UCSD-AML1 (cell line): ENCODE measurements at regions not wholly inside any gene's neighbourhood (a gene's known extent, or its start where the extent isn't known, plus 50 kb on each side); places are given as distances from the start of the nearest gene placed in this dataset.

Experiments
- DNase-seq: peaks from one replicate; lab custom pipeline; 2025; ENCODE audit not compliant: unreplicated experiment; lab: John Stamatoyannopoulos, UW

- no peak for DNase-seq
Measured at GRCh38 chr2:240296104-240296406, 139.4 kb upstream of the GPC1 start.

GRCh38 chr2:240296476-240297255, 138.8 kb upstream of the GPC1 start:
- no peak for DNase-seq

- no peak for DNase-seq
Measured at GRCh38 chr2:240297256-240298116, 138.0 kb upstream of the GPC1 start.

GRCh38 chr2:240298117-240298790, 137.2 kb upstream of the GPC1 start:
- no peak for DNase-seq

GRCh38 chr2:240298803-240299709, 136.4 kb upstream of the GPC1 start:
- DNase-seq, result no peak

GRCh38 chr2:240299710-240300068, 135.8 kb upstream of the GPC1 start:
- no peak for DNase-seq

GRCh38 chr2:240300261-240300821, 135.1 kb upstream of the GPC1 start:
- DNase-seq, result no peak

- no peak for DNase-seq
Measured at GRCh38 chr2:240300840-240301239, 134.6 kb upstream of the GPC1 start.

- no peak for DNase-seq
Measured at GRCh38 chr2:240301256-240301795, 134.1 kb upstream of the GPC1 start.

- DNase-seq, result no peak
Measured at GRCh38 chr2:240302041-240302440, 133.4 kb upstream of the GPC1 start.

- no peak for DNase-seq
Measured at GRCh38 chr2:240302933-240303595, 132.4 kb upstream of the GPC1 start.

GRCh38 chr2:240303896-240304745, 131.3 kb upstream of the GPC1 start:
- DNase-seq, result no peak

- no peak for DNase-seq
Measured at GRCh38 chr2:240304746-240305161, 130.7 kb upstream of the GPC1 start.

GRCh38 chr2:240305369-240305962, 130.0 kb upstream of the GPC1 start:
- DNase-seq, result no peak

GRCh38 chr2:240306185-240306584, 129.3 kb upstream of the GPC1 start:
- no peak for DNase-seq

GRCh38 chr2:240308111-240308651, 127.3 kb upstream of the GPC1 start:
- DNase-seq, result no peak

- no peak for DNase-seq
Measured at GRCh38 chr2:240309214-240309613, 126.2 kb upstream of the GPC1 start.

GRCh38 chr2:240310201-240310600, 125.3 kb upstream of the GPC1 start:
- no peak for DNase-seq
